HFFc6 (cell line): ENCODE measurements at regions not wholly inside any gene's neighbourhood (a gene's known extent, or its start where the extent isn't known, plus 50 kb on each side); places are given as distances from the start of the nearest gene placed in this dataset.
A peak's percentile ranks its signal among the peaks of the same experiment; 100 is the strongest.
"Not testable (repeated sequence)": the region's sequence is repeated elsewhere in the genome, so short reads cannot be mapped to it uniquely, and the experiment has no call there.

ENCODE experiments used
- DNase-seq: peaks from one replicate; pipeline ENCODE4 v3.0.0-alpha.2; 2018
- H3K27ac Mint-ChIP-seq: 2 replicates; pipeline ENCODE4 v1.8.0; 2020; ENCODE audit warnings: mild to moderate bottlenecking, mixed read lengths
- H3K27me3 Mint-ChIP-seq: 2 replicates; pipeline ENCODE4 v1.8.0; 2021; ENCODE audit warnings: mild to moderate bottlenecking, moderate library complexity, mixed read lengths; ENCODE audit not compliant: insufficient read depth
- H3K36me3 Mint-ChIP-seq: 2 replicates; pipeline ENCODE4 v1.8.0; 2021; ENCODE audit warnings: low read depth, mixed read lengths
- H3K4me1 Mint-ChIP-seq: 2 replicates; pipeline ENCODE4 v1.8.0; 2020; ENCODE audit warnings: low read depth, mixed read lengths
- H3K4me3 Mint-ChIP-seq: 2 replicates; pipeline ENCODE4 v1.8.0; 2020; ENCODE audit warnings: mild to moderate bottlenecking, moderate library complexity, mixed read lengths
- H3K9me3 Mint-ChIP-seq: 2 replicates; pipeline ENCODE4 v1.8.0; 2020; ENCODE audit warnings: mild to moderate bottlenecking, mixed read lengths
- TF ChIP-seq, protein P1 (sequence below): fragments of 200-600 bp; sonication (generic); IDR thresholded peaks from 2 replicates; pipeline ENCODE4 v1.5.0; 2021; ENCODE audit warnings: antibody characterized with exemption, mild to moderate bottlenecking

DNA sequence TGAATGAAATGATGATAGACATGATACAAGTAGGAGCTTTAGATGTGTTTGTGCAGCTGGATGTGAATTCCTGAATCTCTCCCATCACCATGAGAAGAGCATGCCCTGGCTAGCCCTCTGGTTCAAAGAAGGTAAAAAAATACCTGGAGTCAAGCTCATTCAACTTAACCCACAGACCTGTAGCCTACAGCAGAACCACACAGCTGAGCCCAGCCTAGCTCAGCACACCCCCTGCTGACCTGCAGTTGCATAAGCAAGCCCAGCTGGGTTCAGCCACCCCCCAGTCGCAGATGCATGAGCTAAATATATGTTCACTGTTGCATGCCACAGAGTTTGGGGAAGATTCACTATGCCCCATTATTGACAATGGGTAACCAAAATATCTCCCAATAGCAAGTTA is 130.6 kb upstream of the RRN3 start:
- H3K9me3 Mint-ChIP-seq, H3K27ac Mint-ChIP-seq, H3K4me3 Mint-ChIP-seq, H3K36me3 Mint-ChIP-seq, DNase-seq, H3K4me1 Mint-ChIP-seq: not testable (repeated sequence)
- peaks cover 14% of the 10 kb centered on the region for H3K27me3 Mint-ChIP-seq

DNA sequence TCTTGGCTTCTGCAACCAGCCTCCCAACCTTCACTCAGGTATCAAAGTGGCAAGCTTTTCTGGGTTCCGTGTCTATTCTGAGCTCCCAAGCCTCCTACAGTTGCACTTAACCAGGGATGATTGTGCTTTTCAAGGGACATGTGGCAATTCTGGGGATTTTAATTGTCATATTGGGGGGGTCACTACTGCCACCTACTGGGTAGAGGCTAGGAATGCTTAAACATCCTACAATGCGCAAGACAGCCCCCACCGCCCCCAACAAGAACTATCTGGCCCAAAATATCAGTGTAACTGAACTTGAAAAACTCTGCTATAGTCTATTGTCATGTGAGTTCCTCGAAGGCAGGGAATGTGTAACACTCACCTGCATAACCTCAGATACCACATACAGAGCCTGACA is 129.3 kb upstream of the RRN3 start:
- DNase-seq, H3K4me1 Mint-ChIP-seq, H3K9me3 Mint-ChIP-seq, H3K27ac Mint-ChIP-seq, H3K4me3 Mint-ChIP-seq, H3K36me3 Mint-ChIP-seq: not testable (repeated sequence)
- peaks cover 14% of the 10 kb centered on the region for H3K27me3 Mint-ChIP-seq
- TF ChIP-seq, protein P1, sequence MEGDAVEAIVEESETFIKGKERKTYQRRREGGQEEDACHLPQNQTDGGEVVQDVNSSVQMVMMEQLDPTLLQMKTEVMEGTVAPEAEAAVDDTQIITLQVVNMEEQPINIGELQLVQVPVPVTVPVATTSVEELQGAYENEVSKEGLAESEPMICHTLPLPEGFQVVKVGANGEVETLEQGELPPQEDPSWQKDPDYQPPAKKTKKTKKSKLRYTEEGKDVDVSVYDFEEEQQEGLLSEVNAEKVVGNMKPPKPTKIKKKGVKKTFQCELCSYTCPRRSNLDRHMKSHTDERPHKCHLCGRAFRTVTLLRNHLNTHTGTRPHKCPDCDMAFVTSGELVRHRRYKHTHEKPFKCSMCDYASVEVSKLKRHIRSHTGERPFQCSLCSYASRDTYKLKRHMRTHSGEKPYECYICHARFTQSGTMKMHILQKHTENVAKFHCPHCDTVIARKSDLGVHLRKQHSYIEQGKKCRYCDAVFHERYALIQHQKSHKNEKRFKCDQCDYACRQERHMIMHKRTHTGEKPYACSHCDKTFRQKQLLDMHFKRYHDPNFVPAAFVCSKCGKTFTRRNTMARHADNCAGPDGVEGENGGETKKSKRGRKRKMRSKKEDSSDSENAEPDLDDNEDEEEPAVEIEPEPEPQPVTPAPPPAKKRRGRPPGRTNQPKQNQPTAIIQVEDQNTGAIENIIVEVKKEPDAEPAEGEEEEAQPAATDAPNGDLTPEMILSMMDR: peak; percentile 13; the same call in 1 of the 2 replicates

DNA sequence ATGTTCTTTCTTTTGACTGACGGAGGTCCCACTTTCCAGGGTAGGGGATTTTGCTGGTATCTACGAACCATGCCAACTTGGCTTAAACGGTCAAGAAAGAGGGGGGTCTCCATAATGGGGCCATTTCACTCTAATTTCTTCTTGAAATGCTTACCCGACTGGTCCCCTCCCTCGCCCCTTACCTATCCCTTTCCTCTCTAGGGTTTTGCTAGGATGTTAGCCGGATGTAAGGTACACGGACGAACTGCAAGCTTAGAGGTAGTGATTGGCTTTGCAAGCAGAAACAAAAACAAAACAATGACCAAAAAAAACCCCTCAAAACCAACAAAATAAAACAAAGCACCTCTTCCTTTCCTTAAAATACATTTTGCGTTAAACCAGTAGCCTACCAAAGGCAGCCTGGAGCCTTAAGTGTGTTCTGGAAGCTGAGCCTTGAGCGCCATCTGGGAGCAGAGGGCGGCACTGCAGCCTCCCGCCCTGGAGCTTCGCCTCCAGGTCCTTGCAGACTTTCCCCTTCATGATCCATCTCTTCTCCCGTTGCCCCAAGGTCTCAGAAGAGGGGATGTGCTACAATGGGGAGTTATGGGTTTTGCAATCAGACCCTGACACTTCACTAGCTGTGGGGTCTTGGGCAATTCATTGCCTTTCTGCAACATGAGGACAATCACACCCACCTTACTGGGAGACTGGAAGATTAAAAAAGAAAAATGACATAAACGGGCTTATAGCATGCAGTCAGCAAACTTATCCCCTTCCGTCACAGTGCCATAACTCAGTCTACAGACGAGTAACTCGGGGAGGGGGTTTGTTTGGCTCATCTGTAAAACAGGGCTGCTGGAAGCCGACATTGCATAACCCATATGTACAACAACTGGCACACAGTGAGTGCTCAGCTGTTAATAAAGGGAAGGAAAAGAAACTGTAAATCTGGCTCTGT is 125.9 kb upstream of the RRN3 start:
- not testable (repeated sequence) for H3K4me1 Mint-ChIP-seq, H3K27ac Mint-ChIP-seq, DNase-seq, H3K36me3 Mint-ChIP-seq, H3K27me3 Mint-ChIP-seq, H3K9me3 Mint-ChIP-seq, H3K4me3 Mint-ChIP-seq
- TF ChIP-seq, protein P1: peak; percentile 81

DNA sequence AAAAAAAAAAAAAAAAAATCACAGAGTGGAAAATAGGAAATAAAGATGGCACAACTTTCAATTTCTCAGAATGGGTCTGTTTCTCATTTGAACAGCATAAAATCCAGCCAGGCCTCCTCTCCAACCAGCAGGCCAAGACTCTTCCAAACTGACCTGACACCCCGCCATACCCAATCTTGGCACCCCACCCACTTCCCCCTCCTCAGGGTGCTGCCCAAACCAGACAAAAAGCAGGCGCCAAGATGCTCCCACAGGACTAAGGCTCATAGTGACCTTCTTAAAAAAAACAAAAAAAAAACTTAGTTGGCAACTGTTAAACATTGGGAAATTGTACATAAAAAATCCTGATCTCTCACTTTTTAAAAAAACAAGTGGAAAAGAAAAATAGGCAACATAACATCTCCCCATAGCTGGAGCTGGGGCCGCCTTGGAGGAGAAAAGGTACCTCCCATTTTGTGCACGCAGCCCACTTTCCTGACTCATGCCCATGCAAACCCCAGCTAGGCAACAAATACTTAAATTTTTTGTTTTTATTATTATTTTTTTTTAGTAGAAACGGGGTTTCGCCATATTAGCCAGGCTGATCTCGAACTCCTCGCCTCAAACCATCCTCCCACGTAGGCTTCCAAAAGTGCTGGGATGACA is 124.9 kb upstream of the RRN3 start:
- not testable (repeated sequence) for H3K4me1 Mint-ChIP-seq, H3K27me3 Mint-ChIP-seq, H3K36me3 Mint-ChIP-seq, H3K9me3 Mint-ChIP-seq, H3K27ac Mint-ChIP-seq, H3K4me3 Mint-ChIP-seq, DNase-seq

DNA sequence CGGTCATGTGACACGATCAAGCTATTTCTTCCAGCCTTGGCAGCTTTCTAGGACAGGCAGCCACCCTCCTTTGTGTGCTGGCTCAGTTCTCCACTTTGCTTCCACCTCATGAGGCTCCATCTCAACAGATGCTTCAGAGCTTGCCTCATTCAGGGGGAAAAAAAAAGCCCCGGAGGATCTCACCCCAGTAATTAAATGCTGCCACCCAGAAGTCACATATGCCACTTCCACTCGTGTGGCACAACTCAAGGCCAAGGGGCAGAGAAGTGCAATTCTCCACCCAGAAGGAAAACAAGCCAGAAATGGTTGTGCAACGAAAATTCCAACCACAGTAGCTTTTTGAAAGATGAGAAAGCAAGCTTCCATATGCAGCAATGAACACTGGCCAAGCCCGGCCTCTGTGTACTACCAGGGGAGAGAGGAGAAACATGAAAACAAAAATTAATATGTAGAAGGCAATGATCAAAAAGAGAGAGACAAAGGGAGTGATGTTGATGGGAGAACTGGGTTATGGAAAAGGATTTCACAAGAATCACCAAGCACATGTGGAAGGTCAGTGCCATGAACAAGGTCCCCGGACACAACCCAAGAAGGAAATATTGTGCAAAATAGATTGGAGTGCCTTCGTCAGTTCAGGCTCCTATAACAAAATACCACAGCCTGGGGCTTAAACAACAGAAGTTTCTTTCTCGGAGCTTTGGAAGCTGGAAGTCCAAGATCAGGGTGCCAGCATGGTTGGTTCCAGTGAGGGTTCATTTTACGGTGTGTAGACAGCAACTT is 113.3 kb upstream of the RRN3 start:
- H3K9me3 Mint-ChIP-seq, DNase-seq, H3K36me3 Mint-ChIP-seq, H3K27ac Mint-ChIP-seq, H3K4me3 Mint-ChIP-seq, H3K27me3 Mint-ChIP-seq: not testable (repeated sequence)
- peaks cover 12% of the 10 kb centered on the region for H3K4me1 Mint-ChIP-seq

DNA sequence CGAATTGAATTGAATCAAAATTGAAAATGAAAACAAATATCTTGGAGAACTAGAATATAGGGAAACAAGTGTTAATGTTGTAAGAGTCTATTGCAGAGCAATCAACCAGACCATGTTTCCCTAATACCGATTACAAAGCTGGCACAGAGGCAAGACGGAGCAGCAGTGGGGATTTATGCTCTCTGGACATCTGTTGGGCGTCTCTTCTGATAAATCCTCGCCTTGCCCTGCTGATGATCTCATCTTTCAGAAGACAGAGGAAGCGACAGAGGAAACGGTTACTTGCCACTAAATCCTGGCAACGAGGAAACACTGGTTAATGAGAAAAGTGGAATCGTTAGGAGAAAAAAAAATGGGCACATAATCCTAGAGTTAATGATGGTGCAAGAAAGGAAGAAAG is 112.4 kb upstream of the RRN3 start:
- DNase-seq: peak; percentile 23
- not testable (repeated sequence) for H3K27ac Mint-ChIP-seq, H3K9me3 Mint-ChIP-seq, H3K27me3 Mint-ChIP-seq, H3K36me3 Mint-ChIP-seq
- H3K4me1 Mint-ChIP-seq: peaks cover 12% of the 10 kb centered on the region
- H3K4me3 Mint-ChIP-seq: peak overlapping the region; percentile 70

DNA sequence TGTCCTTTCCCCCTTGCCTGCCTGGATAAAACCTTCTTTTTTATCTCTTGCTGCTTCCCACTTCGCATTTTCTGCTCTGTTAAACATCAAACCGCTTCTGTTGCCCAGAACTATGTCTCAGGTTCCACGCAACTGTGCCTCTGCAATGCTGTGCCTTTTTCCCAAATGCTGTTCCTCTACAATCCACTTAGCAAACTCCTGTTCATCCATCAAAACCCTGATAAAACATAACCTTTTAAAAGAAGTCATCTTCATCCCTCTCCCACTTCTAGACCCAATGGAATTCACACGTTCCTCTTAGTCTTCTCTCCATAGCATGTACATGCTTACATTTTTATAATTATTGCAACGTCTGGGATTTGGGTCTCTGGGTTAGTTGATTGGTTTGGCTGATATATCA is 111.9 kb upstream of the RRN3 start:
- not testable (repeated sequence) for DNase-seq, H3K4me3 Mint-ChIP-seq, H3K27ac Mint-ChIP-seq, H3K27me3 Mint-ChIP-seq, H3K9me3 Mint-ChIP-seq, H3K36me3 Mint-ChIP-seq
- H3K4me1 Mint-ChIP-seq: peaks cover 12% of the 10 kb centered on the region

DNA sequence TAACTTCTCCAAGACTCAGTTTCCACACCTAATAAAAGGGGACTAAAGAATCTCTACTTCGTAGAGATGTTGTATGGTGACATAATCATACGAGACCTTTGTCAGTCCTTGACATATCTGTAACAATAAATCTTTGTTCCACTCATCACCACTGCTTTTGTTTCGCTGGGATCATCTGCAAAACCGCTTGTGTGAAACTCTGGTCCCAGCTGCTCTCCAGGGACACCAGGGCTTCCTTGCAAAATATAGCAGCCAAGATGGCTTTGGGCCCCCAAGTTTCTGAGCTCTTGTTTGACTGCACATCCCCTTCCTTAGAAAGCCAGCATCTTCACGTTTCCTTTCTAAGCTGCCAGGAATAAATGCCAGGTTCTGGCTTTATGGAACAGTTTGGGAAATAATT is 110.5 kb upstream of the RRN3 start:
- not testable (repeated sequence) for H3K4me3 Mint-ChIP-seq, DNase-seq, H3K36me3 Mint-ChIP-seq, H3K27ac Mint-ChIP-seq, H3K27me3 Mint-ChIP-seq, H3K9me3 Mint-ChIP-seq
- peaks cover 12% of the 10 kb centered on the region for H3K4me1 Mint-ChIP-seq

DNA sequence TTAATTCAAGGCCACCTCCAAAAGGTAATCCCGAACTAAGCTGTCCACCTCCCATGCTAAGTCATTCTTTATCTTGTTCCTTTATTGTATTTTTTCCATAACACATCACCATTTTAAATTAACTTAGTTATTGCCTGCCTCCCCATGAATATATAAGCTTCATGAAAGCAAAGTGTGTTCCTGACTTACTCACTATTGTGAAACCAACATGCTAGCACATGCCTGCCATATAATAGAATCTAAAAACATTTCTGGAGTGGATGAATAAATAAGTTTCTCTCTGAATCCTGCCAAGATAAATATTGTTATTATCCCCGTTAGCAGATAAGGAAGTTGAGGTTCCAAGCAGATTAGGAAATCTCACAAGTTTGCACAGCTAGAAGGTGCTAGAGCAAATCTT is 98.7 kb upstream of the RRN3 start:
- not testable (repeated sequence) for H3K9me3 Mint-ChIP-seq, H3K36me3 Mint-ChIP-seq, H3K27me3 Mint-ChIP-seq, H3K27ac Mint-ChIP-seq, DNase-seq, H3K4me3 Mint-ChIP-seq, H3K4me1 Mint-ChIP-seq

DNA sequence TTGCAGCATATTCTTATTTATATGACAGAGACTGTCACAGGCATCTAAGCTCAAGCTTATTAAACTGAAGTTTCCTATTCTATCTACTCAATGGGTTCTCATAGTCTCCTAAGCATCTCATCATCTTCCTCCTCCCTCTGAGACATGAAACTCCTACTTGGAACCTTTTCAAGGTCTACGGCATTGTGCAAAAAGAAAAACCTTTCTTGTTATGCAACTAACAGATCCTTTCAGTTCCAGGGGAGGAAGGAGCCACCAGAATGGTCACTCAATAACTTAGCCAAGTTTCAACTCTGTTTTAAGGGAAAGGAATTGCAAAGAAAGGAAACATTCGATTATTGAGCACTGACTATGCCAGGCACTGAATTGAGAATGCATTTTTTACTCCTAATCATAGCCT is 98.1 kb upstream of the RRN3 start:
- DNase-seq, H3K4me1 Mint-ChIP-seq, H3K9me3 Mint-ChIP-seq, H3K4me3 Mint-ChIP-seq, H3K27me3 Mint-ChIP-seq, H3K36me3 Mint-ChIP-seq, H3K27ac Mint-ChIP-seq: not testable (repeated sequence)

DNA sequence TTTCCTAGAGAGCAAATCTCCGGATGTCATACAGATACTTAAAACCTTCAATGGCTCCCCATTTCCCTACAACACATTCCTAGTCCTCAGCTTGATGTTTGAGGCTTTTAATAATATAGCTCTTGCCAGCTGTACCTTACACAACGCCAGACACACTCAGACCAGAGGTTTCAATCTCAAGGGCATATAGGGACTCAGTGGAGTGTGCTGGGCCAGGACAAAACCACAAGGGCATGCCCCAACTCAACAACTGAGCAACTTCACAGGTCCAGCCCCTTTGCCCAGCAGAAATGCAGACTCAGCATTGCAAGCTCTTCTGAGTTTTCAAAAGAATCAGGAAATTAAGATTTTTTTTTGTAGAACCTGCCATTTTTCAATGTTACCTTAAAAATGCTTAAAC is 95.4 kb upstream of the RRN3 start:
- not testable (repeated sequence) for H3K9me3 Mint-ChIP-seq, H3K4me3 Mint-ChIP-seq, DNase-seq, H3K27ac Mint-ChIP-seq, H3K27me3 Mint-ChIP-seq, H3K36me3 Mint-ChIP-seq, H3K4me1 Mint-ChIP-seq
